ENCODE measurements at regions not wholly inside any gene's neighbourhood (a gene's known extent, or its start where the extent isn't known, plus 50 kb on each side); places are given as distances from the start of the nearest gene placed in this dataset.

GRCh38 chr16:73697336-73697735 lies 599.3 kb upstream of the PSMD7 start:
- TF ChIP-seq CTCF (IDR thresholded peaks at IDR 0.05; ENCODE audit: low read length) = no peak
- no peak for TF ChIP-seq EZH2 (IDR thresholded peaks at IDR 0.05; ENCODE audit: borderline replicate concordance, low read length)
